Liver (tissue), 8 donors: ENCODE measurements at regions not wholly inside any gene's neighbourhood (a gene's known extent, or its start where the extent isn't known, plus 50 kb on each side); places are given as distances from the start of the nearest gene placed in this dataset.

Experiments
- DNase-seq: peaks from one replicate; pipeline ENCODE4 v3.0.0-alpha.2; 2017; ENCODE audit warnings: low spot score
- H3K27ac ChIP-seq, 2 donors: one replicate each; pipeline ENCODE4 v1.7.0; 2013; ENCODE audit warnings: inconsistent platforms in 2 of 2, low read length in 2 of 2, control low read depth in 1 of 2, low read depth in 1 of 2, mild to moderate bottlenecking in 1 of 2
- H3K27me3 ChIP-seq, 4 donors: one replicate each; pipeline versions ENCODE4 v1.6.1 to v1.7.0; 2013; ENCODE audit warnings: low read length in 3 of 4, inconsistent platforms in 1 of 4, mild to moderate bottlenecking in 1 of 4, moderate library complexity in 1 of 4; ENCODE audit not compliant: control insufficient read depth in 4 of 4, insufficient read depth in 4 of 4
- H3K36me3 ChIP-seq, 4 donors: one replicate each; pipeline versions ENCODE4 v1.6.1 to v1.7.0; 2013; ENCODE audit warnings: low read length in 3 of 4, mild to moderate bottlenecking in 3 of 4, low read depth in 1 of 4, moderate library complexity in 1 of 4; ENCODE audit not compliant: control insufficient read depth in 4 of 4, insufficient read depth in 3 of 4
- H3K4me1 ChIP-seq, 4 donors: one replicate each; pipeline versions ENCODE4 v1.6.1 to v1.7.0; 2013; ENCODE audit warnings: low read length in 3 of 4, mild to moderate bottlenecking in 3 of 4, moderate library complexity in 1 of 4; ENCODE audit not compliant: control insufficient read depth in 4 of 4, insufficient read depth in 4 of 4
- H3K4me3 ChIP-seq, 3 donors: one replicate each; pipeline versions ENCODE4 v1.6.1 to v1.7.0; 2013; ENCODE audit warnings: low read length in 3 of 3, control low read depth in 1 of 3, low read depth in 1 of 3, mild to moderate bottlenecking in 1 of 3
- H3K9ac ChIP-seq, 2 donors: one replicate each; pipeline ENCODE4 v1.7.0; 2013; ENCODE audit warnings: low read length in 2 of 2, mild to moderate bottlenecking in 2 of 2, moderate library complexity in 2 of 2, control low read depth in 1 of 2, low read depth in 1 of 2
- H3K9me3 ChIP-seq, 4 donors: one replicate each; pipeline versions ENCODE4 v1.6.1 to v1.7.0; 2013; ENCODE audit warnings: low read length in 3 of 4; ENCODE audit not compliant: control insufficient read depth in 4 of 4
- EGR1 ChIP-seq, 2 donors: IDR thresholded peaks; 2 replicates each; pipeline ENCODE4 v1.6.1; 2016 to 2018; ENCODE audit warnings: antibody characterized with exemption in 2 of 2, low read depth in 2 of 2
- FOXA1 ChIP-seq: IDR thresholded peaks from 2 replicates; pipeline ENCODE4 v1.6.1; 2016; ENCODE audit warnings: antibody characterized with exemption
- GABPA ChIP-seq, 2 donors: IDR thresholded peaks in 1 of 2; conservative IDR thresholded peaks in 1 of 2; 2 replicates each; pipeline ENCODE4 v1.6.1; 2016; ENCODE audit warnings: antibody characterized with exemption in 2 of 2, mild to moderate bottlenecking in 1 of 2, moderate library complexity in 1 of 2
- HNF4A ChIP-seq, 2 donors: conservative IDR thresholded peaks; 2 replicates each; pipeline ENCODE4 v1.6.1; 2016; ENCODE audit warnings: antibody characterized with exemption in 2 of 2, mild to moderate bottlenecking in 2 of 2
- HNF4G ChIP-seq: IDR thresholded peaks from 2 replicates; pipeline ENCODE4 v1.6.1; 2016; ENCODE audit warnings: antibody characterized with exemption
- JUND ChIP-seq, 2 donors: IDR thresholded peaks; 2 replicates each; pipeline ENCODE4 v1.6.1; 2016; ENCODE audit warnings: antibody characterized with exemption in 2 of 2
- NR2F2 ChIP-seq: IDR thresholded peaks from 2 replicates; pipeline ENCODE4 v1.6.1; 2016; ENCODE audit warnings: antibody characterized with exemption
- RAD21 ChIP-seq, 2 donors: IDR thresholded peaks; 2 replicates each; pipeline ENCODE4 v1.6.1; 2016; ENCODE audit warnings: antibody characterized with exemption in 2 of 2, mild to moderate bottlenecking in 2 of 2
- RXRA ChIP-seq, 2 donors: IDR thresholded peaks; 2 replicates each; pipeline ENCODE4 v1.6.1; 2017 to 2018; ENCODE audit warnings: antibody characterized with exemption in 2 of 2, mild to moderate bottlenecking in 1 of 2
- SP1 ChIP-seq: IDR thresholded peaks from 2 replicates; pipeline ENCODE4 v1.6.1; 2018; ENCODE audit warnings: antibody characterized with exemption, mild to moderate bottlenecking
- TAF1 ChIP-seq: conservative IDR thresholded peaks from 2 replicates; pipeline ENCODE4 v1.6.1; 2016; ENCODE audit warnings: antibody characterized with exemption, mild to moderate bottlenecking
- YY1 ChIP-seq: IDR thresholded peaks from 2 replicates; pipeline ENCODE4 v1.6.1; 2016; ENCODE audit warnings: antibody characterized with exemption, mild to moderate bottlenecking
- WGBS: extraction: QIAGEN DNeasy Blood & Tissue Kit; methylation state at CpG from one replicate; pipeline ENCODE4 v1.1.7; 2013; 5-methylcytosine and 5-hydroxymethylcytosine counted together
- TF ChIP-seq, protein P1 (sequence below): IDR thresholded peaks from 2 replicates; pipeline ENCODE4 v1.6.1; 2016; ENCODE audit warnings: antibody characterized with exemption
- TF ChIP-seq, protein P2 (sequence below): fragments of 150-350 bp; IDR thresholded peaks from 2 replicates; pipeline ENCODE4 v1.5.1; 2017; ENCODE audit warnings: improper control_type of control experiment, low read depth, low read length; ENCODE audit not compliant: missing input control
- TF ChIP-seq, protein P3 (sequence below): IDR thresholded peaks from 2 replicates; pipeline ENCODE4 v1.6.1; 2016; ENCODE audit warnings: antibody characterized with exemption, mild to moderate bottlenecking
- TF ChIP-seq, protein P4 (sequence below): IDR thresholded peaks from 2 replicates; pipeline ENCODE4 v1.6.1; 2016; ENCODE audit warnings: antibody characterized with exemption
- TF ChIP-seq, protein P5 (sequence below): IDR thresholded peaks from 2 replicates; pipeline ENCODE4 v1.6.1; 2016; ENCODE audit warnings: antibody characterized with exemption
- donor health status: healthy.
- donor health status: healthy.
- donor health status: healthy.
- donor health status: healthy.
- donor health status: healthy.

DNA sequence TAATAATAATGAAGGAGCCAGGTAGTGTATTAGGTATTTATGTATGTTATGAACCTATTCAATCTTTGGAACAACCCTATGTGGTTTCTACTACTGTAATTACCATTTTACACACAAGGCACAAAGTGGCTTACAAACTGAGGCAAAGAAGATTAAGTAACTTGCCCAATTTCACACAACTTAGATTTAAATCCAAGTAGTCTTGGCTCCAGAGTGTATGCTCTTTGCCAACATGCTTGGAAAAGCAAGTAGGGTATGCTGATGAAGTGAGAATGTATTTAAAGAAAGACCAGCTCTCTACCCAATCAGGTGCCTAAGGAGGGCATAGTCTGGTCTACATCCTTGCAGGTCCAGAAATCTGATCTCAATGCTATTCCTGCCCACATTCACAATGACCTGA lies 463.2 kb downstream of the METTL15 start:
- Histone ChIP-seq H3K9ac (no peak overlapping the region), H3K36me3 (no peaks in the 10 kb centered on the region), H3K27me3 (no peaks in the 10 kb centered on the region), H3K9me3 (no peaks in the 10 kb centered on the region), H3K4me1 (no peaks in the 10 kb centered on the region), H3K27ac (no peak overlapping the region), H3K4me3 (no peak overlapping the region)
- TF ChIP-seq HNF4G (no peak), TAF1 (no peak), YY1 (no peak), JUND (IDR thresholded peaks at IDR 0.05) (no peak), RXRA (IDR thresholded peaks at IDR 0.05) (no peak), RAD21 (IDR thresholded peaks at IDR 0.05) (no peak), FOXA1 (no peak), GABPA (IDR thresholded peaks at IDR 0.05 in 1 of 2, conservative IDR thresholded peaks at IDR 0.05 in 1 of 2) (no peak)
- TF ChIP-seq, protein P1, sequence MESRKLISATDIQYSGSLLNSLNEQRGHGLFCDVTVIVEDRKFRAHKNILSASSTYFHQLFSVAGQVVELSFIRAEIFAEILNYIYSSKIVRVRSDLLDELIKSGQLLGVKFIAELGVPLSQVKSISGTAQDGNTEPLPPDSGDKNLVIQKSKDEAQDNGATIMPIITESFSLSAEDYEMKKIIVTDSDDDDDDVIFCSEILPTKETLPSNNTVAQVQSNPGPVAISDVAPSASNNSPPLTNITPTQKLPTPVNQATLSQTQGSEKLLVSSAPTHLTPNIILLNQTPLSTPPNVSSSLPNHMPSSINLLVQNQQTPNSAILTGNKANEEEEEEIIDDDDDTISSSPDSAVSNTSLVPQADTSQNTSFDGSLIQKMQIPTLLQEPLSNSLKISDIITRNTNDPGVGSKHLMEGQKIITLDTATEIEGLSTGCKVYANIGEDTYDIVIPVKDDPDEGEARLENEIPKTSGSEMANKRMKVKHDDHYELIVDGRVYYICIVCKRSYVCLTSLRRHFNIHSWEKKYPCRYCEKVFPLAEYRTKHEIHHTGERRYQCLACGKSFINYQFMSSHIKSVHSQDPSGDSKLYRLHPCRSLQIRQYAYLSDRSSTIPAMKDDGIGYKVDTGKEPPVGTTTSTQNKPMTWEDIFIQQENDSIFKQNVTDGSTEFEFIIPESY: no peak
- TF ChIP-seq, protein P2, sequence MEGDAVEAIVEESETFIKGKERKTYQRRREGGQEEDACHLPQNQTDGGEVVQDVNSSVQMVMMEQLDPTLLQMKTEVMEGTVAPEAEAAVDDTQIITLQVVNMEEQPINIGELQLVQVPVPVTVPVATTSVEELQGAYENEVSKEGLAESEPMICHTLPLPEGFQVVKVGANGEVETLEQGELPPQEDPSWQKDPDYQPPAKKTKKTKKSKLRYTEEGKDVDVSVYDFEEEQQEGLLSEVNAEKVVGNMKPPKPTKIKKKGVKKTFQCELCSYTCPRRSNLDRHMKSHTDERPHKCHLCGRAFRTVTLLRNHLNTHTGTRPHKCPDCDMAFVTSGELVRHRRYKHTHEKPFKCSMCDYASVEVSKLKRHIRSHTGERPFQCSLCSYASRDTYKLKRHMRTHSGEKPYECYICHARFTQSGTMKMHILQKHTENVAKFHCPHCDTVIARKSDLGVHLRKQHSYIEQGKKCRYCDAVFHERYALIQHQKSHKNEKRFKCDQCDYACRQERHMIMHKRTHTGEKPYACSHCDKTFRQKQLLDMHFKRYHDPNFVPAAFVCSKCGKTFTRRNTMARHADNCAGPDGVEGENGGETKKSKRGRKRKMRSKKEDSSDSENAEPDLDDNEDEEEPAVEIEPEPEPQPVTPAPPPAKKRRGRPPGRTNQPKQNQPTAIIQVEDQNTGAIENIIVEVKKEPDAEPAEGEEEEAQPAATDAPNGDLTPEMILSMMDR: no peak
- TF ChIP-seq, protein P3, sequence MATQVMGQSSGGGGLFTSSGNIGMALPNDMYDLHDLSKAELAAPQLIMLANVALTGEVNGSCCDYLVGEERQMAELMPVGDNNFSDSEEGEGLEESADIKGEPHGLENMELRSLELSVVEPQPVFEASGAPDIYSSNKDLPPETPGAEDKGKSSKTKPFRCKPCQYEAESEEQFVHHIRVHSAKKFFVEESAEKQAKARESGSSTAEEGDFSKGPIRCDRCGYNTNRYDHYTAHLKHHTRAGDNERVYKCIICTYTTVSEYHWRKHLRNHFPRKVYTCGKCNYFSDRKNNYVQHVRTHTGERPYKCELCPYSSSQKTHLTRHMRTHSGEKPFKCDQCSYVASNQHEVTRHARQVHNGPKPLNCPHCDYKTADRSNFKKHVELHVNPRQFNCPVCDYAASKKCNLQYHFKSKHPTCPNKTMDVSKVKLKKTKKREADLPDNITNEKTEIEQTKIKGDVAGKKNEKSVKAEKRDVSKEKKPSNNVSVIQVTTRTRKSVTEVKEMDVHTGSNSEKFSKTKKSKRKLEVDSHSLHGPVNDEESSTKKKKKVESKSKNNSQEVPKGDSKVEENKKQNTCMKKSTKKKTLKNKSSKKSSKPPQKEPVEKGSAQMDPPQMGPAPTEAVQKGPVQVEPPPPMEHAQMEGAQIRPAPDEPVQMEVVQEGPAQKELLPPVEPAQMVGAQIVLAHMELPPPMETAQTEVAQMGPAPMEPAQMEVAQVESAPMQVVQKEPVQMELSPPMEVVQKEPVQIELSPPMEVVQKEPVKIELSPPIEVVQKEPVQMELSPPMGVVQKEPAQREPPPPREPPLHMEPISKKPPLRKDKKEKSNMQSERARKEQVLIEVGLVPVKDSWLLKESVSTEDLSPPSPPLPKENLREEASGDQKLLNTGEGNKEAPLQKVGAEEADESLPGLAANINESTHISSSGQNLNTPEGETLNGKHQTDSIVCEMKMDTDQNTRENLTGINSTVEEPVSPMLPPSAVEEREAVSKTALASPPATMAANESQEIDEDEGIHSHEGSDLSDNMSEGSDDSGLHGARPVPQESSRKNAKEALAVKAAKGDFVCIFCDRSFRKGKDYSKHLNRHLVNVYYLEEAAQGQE: no peak
- TF ChIP-seq, protein P4, sequence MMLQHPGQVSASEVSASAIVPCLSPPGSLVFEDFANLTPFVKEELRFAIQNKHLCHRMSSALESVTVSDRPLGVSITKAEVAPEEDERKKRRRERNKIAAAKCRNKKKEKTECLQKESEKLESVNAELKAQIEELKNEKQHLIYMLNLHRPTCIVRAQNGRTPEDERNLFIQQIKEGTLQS: no peak
- TF ChIP-seq, protein P5, sequence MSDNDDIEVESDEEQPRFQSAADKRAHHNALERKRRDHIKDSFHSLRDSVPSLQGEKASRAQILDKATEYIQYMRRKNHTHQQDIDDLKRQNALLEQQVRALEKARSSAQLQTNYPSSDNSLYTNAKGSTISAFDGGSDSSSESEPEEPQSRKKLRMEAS: no peak
- no peak for DNase-seq

DNA sequence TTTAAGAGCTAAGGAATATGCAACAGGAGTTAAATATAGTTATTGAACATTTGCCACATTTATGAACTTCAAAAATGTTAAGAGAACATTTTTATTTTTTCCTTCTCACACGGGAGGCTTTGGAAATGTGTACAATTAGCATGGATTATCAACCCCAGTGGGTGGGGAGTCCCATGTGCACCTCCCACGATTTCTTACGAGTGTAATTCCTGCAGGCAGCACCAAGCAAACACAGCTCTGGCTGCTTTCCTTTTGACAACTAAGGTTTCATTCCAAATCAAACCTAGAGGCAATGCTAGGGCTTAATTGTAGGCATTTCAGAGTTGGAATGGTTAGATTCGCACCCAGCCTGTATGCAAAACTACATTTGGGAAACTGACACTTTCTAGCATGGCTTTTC lies 460.9 kb downstream of the METTL15 start:
- no peaks in the 10 kb centered on the region for H3K27me3 ChIP-seq
- TF ChIP-seq, protein P4: no peak
- TF ChIP-seq JUND (IDR thresholded peaks at IDR 0.05): no peak
- no peak for TF ChIP-seq EGR1 (IDR thresholded peaks at IDR 0.05; ENCODE audit: low read depth in 2 of 2)
- no peak for TF ChIP-seq YY1
- TF ChIP-seq NR2F2: no peak
- no peak for TF ChIP-seq GABPA (IDR thresholded peaks at IDR 0.05 in 1 of 2, conservative IDR thresholded peaks at IDR 0.05 in 1 of 2)
- no peak for TF ChIP-seq SP1
- TF ChIP-seq, protein P3: no peak
- TF ChIP-seq, protein P5: no peak
- TF ChIP-seq, protein P1: no peak
- no peak for TF ChIP-seq HNF4A (conservative IDR thresholded peaks at IDR 0.05)
- TF ChIP-seq RXRA (IDR thresholded peaks at IDR 0.05): no peak
- no peak overlapping the region for H3K9ac ChIP-seq
- 62% methylated on average over 4 of the region's 4 CpGs for WGBS
- H3K27ac ChIP-seq: no peak overlapping the region
- H3K36me3 ChIP-seq: no peaks in the 10 kb centered on the region
- H3K4me3 ChIP-seq: no peak overlapping the region
- DNase-seq: no peak
- no peaks in the 10 kb centered on the region for H3K9me3 ChIP-seq
- no peaks in the 10 kb centered on the region for H3K4me1 ChIP-seq
